ENCODE measurements at regions not wholly inside any gene's neighbourhood (a gene's known extent, or its start where the extent isn't known, plus 50 kb on each side); places are given as distances from the start of the nearest gene placed in this dataset.
"Not testable (repeated sequence)": the region's sequence is repeated elsewhere in the genome, so short reads cannot be mapped to it uniquely, and the experiment has no call there.

DNA sequence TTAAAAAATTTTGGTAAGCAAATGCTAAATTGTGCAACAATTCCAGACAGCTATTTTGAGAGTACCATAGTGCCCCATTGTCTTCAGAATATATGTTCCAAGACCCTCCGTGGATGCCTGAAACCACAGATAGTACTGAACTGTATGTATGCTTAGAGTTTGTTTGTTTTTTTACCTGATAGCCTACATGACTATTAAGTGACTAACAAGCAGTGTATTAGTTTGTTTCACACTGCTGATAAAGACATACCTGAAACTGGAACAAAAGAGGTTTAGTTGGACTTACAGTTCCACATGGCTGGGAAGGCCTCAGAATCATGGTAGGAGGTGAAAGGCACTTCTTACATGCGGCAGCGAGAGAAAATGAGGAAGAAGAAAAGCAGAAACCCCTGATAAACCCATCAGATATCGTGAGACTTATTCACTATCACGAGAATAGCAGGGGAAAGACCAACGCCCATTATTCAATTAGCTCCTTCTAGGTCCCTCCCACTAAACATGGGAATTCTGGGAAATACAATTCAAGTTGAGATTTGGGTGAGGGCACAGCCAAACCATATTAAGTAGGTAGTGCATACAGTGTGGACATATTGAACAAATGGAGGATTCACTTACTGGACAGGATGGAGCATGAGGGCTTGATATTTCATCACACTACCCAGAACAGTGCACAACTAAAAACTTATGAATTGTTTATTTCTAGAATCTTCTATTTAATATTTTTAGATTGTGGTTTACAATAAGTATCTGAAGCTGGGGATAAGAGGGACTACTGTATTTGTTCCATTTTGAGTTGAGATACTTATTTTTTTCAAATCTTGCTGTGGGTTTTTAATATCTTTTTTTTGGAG, 78.5 kb downstream of the LHX9 start:
- DNase-seq (ENCODE audit: low read depth), result no peak
- TF ChIP-seq, protein P1, sequence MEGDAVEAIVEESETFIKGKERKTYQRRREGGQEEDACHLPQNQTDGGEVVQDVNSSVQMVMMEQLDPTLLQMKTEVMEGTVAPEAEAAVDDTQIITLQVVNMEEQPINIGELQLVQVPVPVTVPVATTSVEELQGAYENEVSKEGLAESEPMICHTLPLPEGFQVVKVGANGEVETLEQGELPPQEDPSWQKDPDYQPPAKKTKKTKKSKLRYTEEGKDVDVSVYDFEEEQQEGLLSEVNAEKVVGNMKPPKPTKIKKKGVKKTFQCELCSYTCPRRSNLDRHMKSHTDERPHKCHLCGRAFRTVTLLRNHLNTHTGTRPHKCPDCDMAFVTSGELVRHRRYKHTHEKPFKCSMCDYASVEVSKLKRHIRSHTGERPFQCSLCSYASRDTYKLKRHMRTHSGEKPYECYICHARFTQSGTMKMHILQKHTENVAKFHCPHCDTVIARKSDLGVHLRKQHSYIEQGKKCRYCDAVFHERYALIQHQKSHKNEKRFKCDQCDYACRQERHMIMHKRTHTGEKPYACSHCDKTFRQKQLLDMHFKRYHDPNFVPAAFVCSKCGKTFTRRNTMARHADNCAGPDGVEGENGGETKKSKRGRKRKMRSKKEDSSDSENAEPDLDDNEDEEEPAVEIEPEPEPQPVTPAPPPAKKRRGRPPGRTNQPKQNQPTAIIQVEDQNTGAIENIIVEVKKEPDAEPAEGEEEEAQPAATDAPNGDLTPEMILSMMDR (conservative IDR thresholded peaks at IDR 0.05; ENCODE audit: low read depth, low read length), result no peak
- no peak overlapping the region for H3K4me3 ChIP-seq (ENCODE audit: low read depth, low read length)

DNA sequence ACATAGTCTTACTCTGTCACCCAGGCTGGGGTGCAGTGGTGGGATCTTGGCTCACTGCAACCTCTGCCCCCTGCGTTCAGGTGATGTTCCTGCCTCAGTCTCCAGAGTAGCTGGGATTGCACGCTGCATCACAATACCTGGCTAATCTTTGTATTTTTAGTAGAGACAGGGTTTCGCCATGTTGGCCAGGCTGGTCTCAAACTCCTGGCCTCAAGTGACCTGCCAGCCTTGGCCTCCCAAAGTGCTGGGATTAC, 79.0 kb downstream of the LHX9 start:
- not testable (repeated sequence) for H3K4me3 ChIP-seq (ENCODE audit: low read depth, low read length)

DNA sequence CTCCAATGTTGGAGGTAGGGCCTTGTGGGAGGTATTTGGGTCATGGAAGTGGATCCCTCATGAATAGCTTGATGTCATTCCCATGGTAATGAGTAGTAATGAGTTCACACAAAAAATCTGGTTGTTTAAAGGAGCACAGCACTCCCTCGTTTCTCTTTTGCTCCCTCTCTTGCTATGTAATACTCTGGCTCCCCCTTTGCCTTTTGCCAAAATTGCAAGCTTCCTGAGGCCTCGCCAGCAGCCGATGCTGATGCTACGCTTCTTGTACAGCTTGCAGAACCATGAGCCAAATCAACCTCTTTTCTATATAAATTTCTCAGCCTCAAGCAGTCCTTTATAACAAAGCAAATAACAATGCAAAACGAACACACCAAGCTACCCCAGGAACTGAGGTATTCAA, 80.9 kb downstream of the LHX9 start:
- TF ChIP-seq, protein P1 (conservative IDR thresholded peaks at IDR 0.05; ENCODE audit: low read depth, low read length), result no peak
- no peak for DNase-seq (ENCODE audit: low read depth)
- H3K4me3 ChIP-seq (ENCODE audit: low read depth, low read length), result no peak overlapping the region

More for the DNA sequence above, 79.0 kb downstream of the LHX9 start:
- not testable (repeated sequence) for DNase-seq (ENCODE audit: low read depth)

DNA sequence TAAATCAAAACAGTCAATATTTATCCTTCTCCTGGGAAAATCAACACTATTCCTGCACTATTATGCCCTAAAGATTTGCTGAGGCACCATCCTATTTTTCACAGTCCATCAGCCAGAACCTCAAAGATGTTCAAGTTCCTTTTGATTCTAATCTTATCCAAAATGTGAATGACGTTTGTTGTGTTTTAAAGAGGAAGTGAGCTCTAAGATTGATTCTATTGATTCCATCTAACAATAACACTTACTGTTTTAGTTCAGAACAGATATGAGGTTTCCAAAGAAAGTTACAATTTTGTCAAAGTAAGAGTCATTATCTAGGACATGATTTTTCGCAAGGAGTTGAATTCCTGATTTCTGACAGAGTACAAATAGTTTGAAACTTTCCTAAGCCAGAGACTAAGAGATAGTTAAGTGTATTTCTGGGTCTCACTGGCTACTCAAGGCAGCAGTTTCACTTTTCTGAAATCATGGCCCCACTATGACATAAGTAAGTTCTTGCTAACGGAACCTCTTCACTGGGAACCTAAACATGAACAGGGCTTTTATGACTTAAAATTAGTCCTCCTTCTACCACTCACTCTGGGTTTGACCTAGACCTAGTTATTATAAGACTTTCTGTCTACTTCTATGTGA, 84.7 kb downstream of the LHX9 start:
- TF ChIP-seq, protein P1 (conservative IDR thresholded peaks at IDR 0.05; ENCODE audit: low read depth, low read length), result no peak
- no peak for DNase-seq (ENCODE audit: low read depth)
- H3K4me3 ChIP-seq (ENCODE audit: low read depth, low read length), result no peak overlapping the region

DNA sequence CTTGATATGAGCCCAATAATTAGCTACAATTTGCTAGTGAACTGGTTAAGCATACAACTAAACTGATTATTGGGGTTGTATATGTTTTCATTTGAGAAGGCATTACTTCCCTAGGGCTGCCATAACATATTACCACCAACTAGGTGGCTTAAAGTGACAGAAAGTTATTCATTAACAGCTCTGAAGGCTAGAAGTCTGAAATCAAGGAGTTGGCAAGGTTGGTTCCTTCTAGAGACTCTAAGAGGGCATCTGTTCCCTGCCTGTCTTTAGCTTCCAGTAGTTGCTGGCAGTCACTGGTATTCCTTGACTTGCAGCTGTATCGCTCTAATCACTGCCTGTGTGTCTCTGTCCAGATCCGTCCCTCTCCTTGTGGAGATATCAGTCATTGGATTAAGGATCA, 86.3 kb downstream of the LHX9 start:
- TF ChIP-seq, protein P1 (conservative IDR thresholded peaks at IDR 0.05; ENCODE audit: low read depth, low read length), result no peak
- DNase-seq (ENCODE audit: low read depth), result no peak
- H3K4me3 ChIP-seq (ENCODE audit: low read depth, low read length), result no peak overlapping the region

DNA sequence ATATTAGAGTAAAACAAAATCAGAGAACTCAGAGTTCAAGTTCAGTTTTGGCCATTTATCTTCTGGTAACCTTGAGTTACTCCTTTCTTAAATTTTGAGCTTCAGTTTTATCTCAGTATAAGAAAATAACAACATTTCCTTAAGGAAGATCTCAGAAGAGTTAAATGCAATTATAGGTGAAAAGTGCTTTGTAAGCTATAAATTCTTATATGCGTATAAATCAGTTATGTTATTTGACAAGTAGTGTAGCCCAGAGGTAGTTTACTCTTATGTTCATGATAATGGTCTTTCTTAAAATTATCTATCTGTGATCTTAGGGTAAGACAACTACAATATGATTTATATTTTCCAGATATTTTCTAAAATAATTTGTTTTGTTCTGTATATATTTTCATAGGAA, 89.8 kb downstream of the LHX9 start:
- TF ChIP-seq, protein P1 (conservative IDR thresholded peaks at IDR 0.05; ENCODE audit: low read depth, low read length), result no peak
- no peak overlapping the region for H3K4me3 ChIP-seq (ENCODE audit: low read depth, low read length)
- DNase-seq (ENCODE audit: low read depth), result no peak

DNA sequence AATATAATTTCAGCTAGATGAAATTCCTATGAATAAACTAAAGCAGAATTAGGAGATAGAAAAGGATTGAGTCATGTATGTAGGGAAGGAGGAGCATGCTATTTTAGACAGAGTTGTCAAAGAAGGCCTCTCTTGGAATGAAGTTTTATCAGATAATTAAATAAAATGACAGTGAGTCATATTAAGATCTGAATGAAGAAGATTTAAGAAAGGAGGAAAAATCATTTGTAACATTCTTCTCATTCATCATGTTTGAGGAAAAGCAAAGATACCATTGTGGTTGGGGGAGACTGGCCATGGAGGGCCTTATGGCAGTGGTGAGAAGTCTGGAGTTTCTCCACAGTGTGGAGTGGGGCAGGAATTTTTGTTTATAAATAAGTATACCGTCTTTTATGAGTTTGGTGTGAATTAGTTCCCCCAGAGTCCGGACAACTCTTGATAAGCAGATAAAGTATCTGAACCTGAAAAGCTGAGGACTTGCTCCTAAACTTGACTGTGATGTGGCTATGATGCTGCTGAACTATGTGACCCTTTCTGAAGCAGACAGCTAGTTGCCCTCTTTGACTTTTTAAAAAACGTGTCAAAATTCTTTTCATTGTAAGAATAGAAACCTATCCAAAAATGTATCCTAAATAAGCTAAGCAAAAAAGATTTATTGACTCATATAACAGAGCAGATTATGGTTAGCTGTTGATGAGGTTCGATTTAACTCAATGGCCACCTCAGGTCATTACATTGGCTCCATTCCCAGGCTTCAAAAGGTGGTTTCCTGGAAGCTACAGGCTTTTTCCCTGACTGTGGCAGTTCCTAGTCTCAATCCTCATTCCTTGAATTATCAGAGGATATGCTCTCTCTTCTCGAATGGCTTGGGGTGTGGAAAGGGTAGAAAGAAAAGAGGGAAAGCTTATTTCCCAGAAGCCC, 90.8 kb downstream of the LHX9 start:
- TF ChIP-seq, protein P1 (conservative IDR thresholded peaks at IDR 0.05; ENCODE audit: low read depth, low read length), result no peak
- no peak for DNase-seq (ENCODE audit: low read depth)
- H3K4me3 ChIP-seq (ENCODE audit: low read depth, low read length), result no peak overlapping the region

Data from epithelial cell of proximal tubule (primary cell).